A673 (cell line): ENCODE measurements at regions not wholly inside any gene's neighbourhood (a gene's known extent, or its start where the extent isn't known, plus 50 kb on each side); places are given as distances from the start of the nearest gene placed in this dataset.

Source experiments
- BruUV-seq: library from RNA; stranded (reverse); fragments of 400-500 nt; replicated peaks from 2 replicates; lab custom pipeline; 2021; lab: Mats Ljungman, UMichigan
- CTCF ChIA-PET: fragments of 300-600 bp; sonication (Branson Sonifier 250); formaldehyde crosslinking; loops from one replicate; lab custom pipeline; 2022; ENCODE audit warnings: antibody characterized with exemption; lab: Charles Lee
- POLR2A ChIA-PET: fragments of 300-600 bp; sonication (Branson Sonifier 250); formaldehyde crosslinking; loops from one replicate; lab custom pipeline; 2022; ENCODE audit warnings: antibody characterized with exemption; ENCODE audit not compliant: low non-redundant PET; lab: Charles Lee
- DNase-seq: peaks from one replicate; pipeline ENCODE4 v3.0.0-alpha.2; 2015; ENCODE audit warnings: low spot score
- H3K27ac ChIP-seq: fragments of 200-600 bp; sonication (generic); 2 replicates; pipeline ENCODE4 v1.5.1; 2016; ENCODE audit warnings: mixed run types, low read depth, mild to moderate bottlenecking, mixed read lengths, antibody characterized with exemption, low read length; ENCODE audit not compliant: poor library complexity, severe bottlenecking
- H3K27me3 ChIP-seq: fragments of 200-600 bp; sonication (generic); replicated peaks from 2 replicates; pipeline ENCODE4 v1.6.1; 2017; ENCODE audit warnings: mixed run types, low read depth, mild to moderate bottlenecking, mixed read lengths, antibody characterized with exemption, low read length; ENCODE audit not compliant: insufficient read depth, poor library complexity
- H3K36me3 ChIP-seq: fragments of 200-600 bp; sonication (generic); 2 replicates; pipeline ENCODE4 v1.6.1; 2016; ENCODE audit warnings: mixed run types, mild to moderate bottlenecking, mixed read lengths, antibody characterized with exemption, low read length; ENCODE audit not compliant: insufficient read depth, poor library complexity, severe bottlenecking
- H3K4me1 ChIP-seq: fragments of 200-600 bp; sonication (generic); 2 replicates; pipeline ENCODE4 v1.6.1; 2017; ENCODE audit warnings: mixed run types, mild to moderate bottlenecking, mixed read lengths, antibody characterized with exemption, low read length; ENCODE audit not compliant: insufficient read depth, poor library complexity, severe bottlenecking
- H3K4me3 ChIP-seq: fragments of 200-600 bp; sonication (generic); 2 replicates; pipeline ENCODE4 v1.5.1; 2016; ENCODE audit warnings: low read depth, mixed run types, mild to moderate bottlenecking, mixed read lengths, low read length; ENCODE audit not compliant: poor library complexity, severe bottlenecking
- H3K9me3 ChIP-seq: fragments of 200-600 bp; sonication (generic); 2 replicates; pipeline ENCODE4 v1.6.1; 2016; ENCODE audit warnings: mixed run types, low read depth, mild to moderate bottlenecking, mixed read lengths, antibody characterized with exemption, low read length; ENCODE audit not compliant: poor library complexity, severe bottlenecking
- CTCF ChIP-seq: fragments of 300-800, 200-600 bp; sonication (generic); conservative IDR thresholded peaks from 2 replicates; pipeline ENCODE4 v1.5.1; 2017; ENCODE audit warnings: low read depth, mild to moderate bottlenecking, antibody characterized with exemption, low read length, moderate library complexity, mixed read lengths
- EZH2 ChIP-seq: fragments of 200-600 bp; sonication (generic); IDR thresholded peaks from 2 replicates; pipeline ENCODE4 v1.6.1; 2017; ENCODE audit warnings: borderline replicate concordance, low read depth, mild to moderate bottlenecking, mixed read lengths, antibody characterized with exemption, low read length; ENCODE audit not compliant: poor library complexity, severe bottlenecking
- intact Hi-C: fragments of 100-400 bp; cut with micrococcal nuclease; formaldehyde crosslinking; loops from one replicate; pipeline ENCODE4 v1.10.0; 2022; ENCODE audit not compliant: unreplicated experiment

GRCh38 chr22:48192071-48192470 lies 1429.6 kb downstream of the TBC1D22A start:
- DNase-seq, result no peak
- TF ChIP-seq CTCF (no peak), EZH2 (no peak)
- H3K9me3 ChIP-seq, result peaks cover 19% of the 10 kb centered on the region
- H3K36me3 ChIP-seq, result no peaks in the 10 kb centered on the region
- H3K4me1 ChIP-seq, result no peaks in the 10 kb centered on the region
- intact Hi-C loops, result no loop called here
- ChIA-PET POLR2A (no interaction called here), CTCF (no interaction called here)
- no peaks in the 10 kb centered on the region for H3K27me3 ChIP-seq
- H3K4me3 ChIP-seq, result no peak overlapping the region
- BruUV-seq, result no TSS peak
- no peak overlapping the region for H3K27ac ChIP-seq

- no peak overlapping the region for H3K4me3 ChIP-seq
- POLR2A ChIA-PET, result no interaction called here
- H3K9me3 ChIP-seq, result peaks cover 19% of the 10 kb centered on the region
- intact Hi-C loops, result no loop called here
- TF ChIP-seq CTCF (no peak), EZH2 (no peak)
- no peaks in the 10 kb centered on the region for H3K27me3 ChIP-seq
- no peaks in the 10 kb centered on the region for H3K36me3 ChIP-seq
- DNase-seq, result no peak
- CTCF ChIA-PET, result no interaction called here
- H3K27ac ChIP-seq, result no peak overlapping the region
- BruUV-seq, result no TSS peak
- H3K4me1 ChIP-seq, result no peaks in the 10 kb centered on the region
These were observed 1425.8 kb downstream of the TBC1D22A start for GRCh38 chr22:48188231-48188721.

- TF ChIP-seq EZH2, result no peak
- no peak for TF ChIP-seq CTCF
- ChIA-PET CTCF (no interaction called here), POLR2A (no interaction called here)
- intact Hi-C loops, result no loop called here
- H3K9me3 ChIP-seq, result peaks cover 19% of the 10 kb centered on the region
- no peak overlapping the region for H3K4me3 ChIP-seq
- no peaks in the 10 kb centered on the region for H3K4me1 ChIP-seq
- no TSS peak for BruUV-seq
- H3K36me3 ChIP-seq, result no peaks in the 10 kb centered on the region
- H3K27me3 ChIP-seq, result no peaks in the 10 kb centered on the region
- no peak overlapping the region for H3K27ac ChIP-seq
- DNase-seq, result no peak
These were observed 1424.9 kb downstream of the TBC1D22A start for GRCh38 chr22:48187356-48187755.
